ENCODE measurements at regions not wholly inside any gene's neighbourhood (a gene's known extent, or its start where the extent isn't known, plus 50 kb on each side); places are given as distances from the start of the nearest gene placed in this dataset.

GRCh38 chr2:188848887-188849435, 125.2 kb upstream of the COL3A1 start:
- H3K36me3 ChIP-seq (ENCODE audit: low read depth) = no peaks in the 10 kb centered on the region
- ChIA-PET POLR2A (ENCODE audit: unreplicated experiment) (no interaction called here), CTCF (no interaction called here)
- intact Hi-C loops (cut with micrococcal nuclease; ENCODE audit: unreplicated experiment) = no loop called here
- no peaks in the 10 kb centered on the region for H3K27me3 ChIP-seq (ENCODE audit: insufficient read depth, low read depth)
- no peaks in the 10 kb centered on the region for H4K20me1 ChIP-seq (ENCODE audit: insufficient read depth)
- no peak overlapping the region for H3K4me3 ChIP-seq
- H3K4me1 ChIP-seq (replicated peaks; ENCODE audit: insufficient read depth) = no peaks in the 10 kb centered on the region
- H2AFZ ChIP-seq = no peak overlapping the region
- BruUV-seq (replicated peaks) = no TSS peak
- no peaks in the 10 kb centered on the region for H3K79me2 ChIP-seq (ENCODE audit: low read depth)
- TF ChIP-seq CTCF (conservative IDR thresholded peaks at IDR 0.05) = no peak
- TF ChIP-seq EZH2 (IDR thresholded peaks at IDR 0.05; ENCODE audit: low read depth) = no peak
- H3K4me2 ChIP-seq = no peak overlapping the region
- no peaks in the 10 kb centered on the region for H3F3A ChIP-seq (ENCODE audit: insufficient read depth, low read depth)
- H3K9me2 ChIP-seq (ENCODE audit: insufficient read depth) = no peaks in the 10 kb centered on the region
- DNase-seq = no peak
- no peak overlapping the region for H3K27ac ChIP-seq
- no peaks in the 10 kb centered on the region for H3K9me3 ChIP-seq (ENCODE audit: insufficient read depth, low read depth)

- no peaks in the 10 kb centered on the region for H3K9me3 ChIP-seq (ENCODE audit: insufficient read depth, low read depth)
- intact Hi-C loops (cut with micrococcal nuclease; ENCODE audit: unreplicated experiment) = no loop called here
- H3K27me3 ChIP-seq (ENCODE audit: insufficient read depth, low read depth) = no peaks in the 10 kb centered on the region
- no peak for TF ChIP-seq EZH2 (IDR thresholded peaks at IDR 0.05; ENCODE audit: low read depth)
- TF ChIP-seq CTCF (conservative IDR thresholded peaks at IDR 0.05) = no peak
- no TSS peak for BruUV-seq (replicated peaks)
- H3K79me2 ChIP-seq (ENCODE audit: low read depth) = no peaks in the 10 kb centered on the region
- no peak for DNase-seq
- no peaks in the 10 kb centered on the region for H3K36me3 ChIP-seq (ENCODE audit: low read depth)
- H3K4me2 ChIP-seq = no peak overlapping the region
- no peaks in the 10 kb centered on the region for H3K9me2 ChIP-seq (ENCODE audit: insufficient read depth)
- H3K4me3 ChIP-seq = no peak overlapping the region
- no peaks in the 10 kb centered on the region for H3F3A ChIP-seq (ENCODE audit: insufficient read depth, low read depth)
- H4K20me1 ChIP-seq (ENCODE audit: insufficient read depth) = no peaks in the 10 kb centered on the region
- POLR2A ChIA-PET (ENCODE audit: unreplicated experiment) = no interaction called here
- H3K4me1 ChIP-seq (replicated peaks; ENCODE audit: insufficient read depth) = no peaks in the 10 kb centered on the region
- CTCF ChIA-PET = no interaction called here
- no peak overlapping the region for H3K27ac ChIP-seq
- no peak overlapping the region for H2AFZ ChIP-seq
Observed at GRCh38 chr2:188850786-188851185, 123.4 kb upstream of the COL3A1 start.

- DNase-seq = no peak
- H3K4me2 ChIP-seq = no peak overlapping the region
- no peak overlapping the region for H3K4me3 ChIP-seq
- H3K36me3 ChIP-seq (ENCODE audit: low read depth) = no peaks in the 10 kb centered on the region
- no peaks in the 10 kb centered on the region for H3K9me2 ChIP-seq (ENCODE audit: insufficient read depth)
- H3K79me2 ChIP-seq (ENCODE audit: low read depth) = no peaks in the 10 kb centered on the region
- intact Hi-C loops (cut with micrococcal nuclease; ENCODE audit: unreplicated experiment) = no loop called here
- H3K27ac ChIP-seq = no peak overlapping the region
- H3F3A ChIP-seq (ENCODE audit: insufficient read depth, low read depth) = no peaks in the 10 kb centered on the region
- no peak overlapping the region for H2AFZ ChIP-seq
- TF ChIP-seq CTCF (conservative IDR thresholded peaks at IDR 0.05) (no peak), EZH2 (IDR thresholded peaks at IDR 0.05; ENCODE audit: low read depth) (no peak)
- no peaks in the 10 kb centered on the region for H3K4me1 ChIP-seq (replicated peaks; ENCODE audit: insufficient read depth)
- H4K20me1 ChIP-seq (ENCODE audit: insufficient read depth) = no peaks in the 10 kb centered on the region
- H3K9me3 ChIP-seq (ENCODE audit: insufficient read depth, low read depth) = no peaks in the 10 kb centered on the region
- no peaks in the 10 kb centered on the region for H3K27me3 ChIP-seq (ENCODE audit: insufficient read depth, low read depth)
- CTCF ChIA-PET = no interaction called here
- BruUV-seq (replicated peaks) = no TSS peak
- POLR2A ChIA-PET (ENCODE audit: unreplicated experiment) = no interaction called here
Observed at GRCh38 chr2:188851311-188851710, 122.9 kb upstream of the COL3A1 start.
